ENCODE measurements at regions not wholly inside any gene's neighbourhood (a gene's known extent, or its start where the extent isn't known, plus 50 kb on each side); places are given as distances from the start of the nearest gene placed in this dataset.
A peak's percentile ranks its signal among the peaks of the same experiment; 100 is the strongest.

DNA sequence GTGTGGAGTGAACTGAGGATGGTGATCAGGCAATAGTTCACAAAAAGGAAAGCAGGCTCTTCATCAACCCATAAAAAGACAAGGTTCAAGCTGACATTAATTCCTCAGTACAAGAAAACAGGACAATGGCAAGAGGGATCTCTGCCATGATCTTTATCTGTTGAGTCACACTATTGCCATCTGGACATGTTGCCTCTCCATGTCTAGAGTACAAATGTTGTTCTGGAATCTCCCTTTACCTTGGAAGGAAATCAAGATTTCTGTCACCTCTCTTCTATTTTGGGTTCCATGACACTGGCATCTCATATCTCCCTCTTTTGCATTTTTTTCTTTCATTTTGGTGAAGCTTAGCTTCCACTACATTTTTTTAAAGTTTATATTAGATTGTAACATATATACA, 329.1 kb downstream of the USP25 start:
- Mint-ChIP-seq H3K4me1 (peaks cover 8% of the 10 kb centered on the region), H3K36me3 (peaks cover 13% of the 10 kb centered on the region), H3K27me3 (ENCODE audit: low read depth) (no peaks in the 10 kb centered on the region), H3K4me3 (no peak overlapping the region), H3K27ac (no peak overlapping the region), H3K9me3 (peaks cover 11% of the 10 kb centered on the region)
- TF ChIP-seq, protein P1, sequence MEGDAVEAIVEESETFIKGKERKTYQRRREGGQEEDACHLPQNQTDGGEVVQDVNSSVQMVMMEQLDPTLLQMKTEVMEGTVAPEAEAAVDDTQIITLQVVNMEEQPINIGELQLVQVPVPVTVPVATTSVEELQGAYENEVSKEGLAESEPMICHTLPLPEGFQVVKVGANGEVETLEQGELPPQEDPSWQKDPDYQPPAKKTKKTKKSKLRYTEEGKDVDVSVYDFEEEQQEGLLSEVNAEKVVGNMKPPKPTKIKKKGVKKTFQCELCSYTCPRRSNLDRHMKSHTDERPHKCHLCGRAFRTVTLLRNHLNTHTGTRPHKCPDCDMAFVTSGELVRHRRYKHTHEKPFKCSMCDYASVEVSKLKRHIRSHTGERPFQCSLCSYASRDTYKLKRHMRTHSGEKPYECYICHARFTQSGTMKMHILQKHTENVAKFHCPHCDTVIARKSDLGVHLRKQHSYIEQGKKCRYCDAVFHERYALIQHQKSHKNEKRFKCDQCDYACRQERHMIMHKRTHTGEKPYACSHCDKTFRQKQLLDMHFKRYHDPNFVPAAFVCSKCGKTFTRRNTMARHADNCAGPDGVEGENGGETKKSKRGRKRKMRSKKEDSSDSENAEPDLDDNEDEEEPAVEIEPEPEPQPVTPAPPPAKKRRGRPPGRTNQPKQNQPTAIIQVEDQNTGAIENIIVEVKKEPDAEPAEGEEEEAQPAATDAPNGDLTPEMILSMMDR (IDR thresholded peaks at IDR 0.05; ENCODE audit: unreplicated experiment): no peak
- DNase-seq (ENCODE audit: low spot score in 2 of 2, unreplicated experiment in 2 of 2): no peak

DNA sequence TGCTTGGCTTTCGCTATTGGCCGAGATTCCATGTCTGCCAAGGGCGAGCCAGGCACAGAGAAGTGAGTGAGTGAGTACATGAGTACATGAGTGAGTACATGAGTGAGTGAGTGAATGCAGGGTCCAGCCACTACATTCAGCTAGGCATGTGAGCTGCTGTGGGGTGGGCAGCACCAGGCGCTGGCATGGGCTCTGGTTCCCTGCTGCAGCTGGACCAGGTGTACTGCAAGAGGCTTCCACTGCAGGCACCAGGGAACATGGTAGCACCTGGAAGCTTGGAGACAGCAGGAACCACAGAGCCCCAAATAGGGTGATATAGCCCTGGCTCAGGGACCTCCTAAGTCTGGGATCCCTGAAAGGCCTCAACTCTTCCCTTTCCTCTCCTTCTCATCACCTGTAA, 330.2 kb downstream of the USP25 start:
- Mint-ChIP-seq H3K4me1 (peaks cover 8% of the 10 kb centered on the region), H3K4me3 (no peak overlapping the region), H3K27ac (no peak overlapping the region), H3K27me3 (ENCODE audit: low read depth) (no peaks in the 10 kb centered on the region), H3K9me3 (peaks cover 11% of the 10 kb centered on the region), H3K36me3 (peaks cover 15% of the 10 kb centered on the region)
- TF ChIP-seq, protein P1 (IDR thresholded peaks at IDR 0.05; ENCODE audit: unreplicated experiment): no peak
- DNase-seq (ENCODE audit: low spot score in 2 of 2, unreplicated experiment in 2 of 2): no peak

GRCh38 chr21:16061194-16061593, 331.4 kb downstream of the USP25 start:
- Mint-ChIP-seq H3K9me3 (peaks cover 12% of the 10 kb centered on the region), H3K36me3 (peaks cover 16% of the 10 kb centered on the region), H3K4me3 (no peak overlapping the region), H3K27ac (no peak overlapping the region), H3K4me1 (peaks cover 4% of the 10 kb centered on the region), H3K27me3 (ENCODE audit: low read depth) (no peaks in the 10 kb centered on the region)
- DNase-seq (ENCODE audit: low spot score in 2 of 2, unreplicated experiment in 2 of 2): no peak
- TF ChIP-seq, protein P1 (IDR thresholded peaks at IDR 0.05; ENCODE audit: unreplicated experiment): no peak

DNA sequence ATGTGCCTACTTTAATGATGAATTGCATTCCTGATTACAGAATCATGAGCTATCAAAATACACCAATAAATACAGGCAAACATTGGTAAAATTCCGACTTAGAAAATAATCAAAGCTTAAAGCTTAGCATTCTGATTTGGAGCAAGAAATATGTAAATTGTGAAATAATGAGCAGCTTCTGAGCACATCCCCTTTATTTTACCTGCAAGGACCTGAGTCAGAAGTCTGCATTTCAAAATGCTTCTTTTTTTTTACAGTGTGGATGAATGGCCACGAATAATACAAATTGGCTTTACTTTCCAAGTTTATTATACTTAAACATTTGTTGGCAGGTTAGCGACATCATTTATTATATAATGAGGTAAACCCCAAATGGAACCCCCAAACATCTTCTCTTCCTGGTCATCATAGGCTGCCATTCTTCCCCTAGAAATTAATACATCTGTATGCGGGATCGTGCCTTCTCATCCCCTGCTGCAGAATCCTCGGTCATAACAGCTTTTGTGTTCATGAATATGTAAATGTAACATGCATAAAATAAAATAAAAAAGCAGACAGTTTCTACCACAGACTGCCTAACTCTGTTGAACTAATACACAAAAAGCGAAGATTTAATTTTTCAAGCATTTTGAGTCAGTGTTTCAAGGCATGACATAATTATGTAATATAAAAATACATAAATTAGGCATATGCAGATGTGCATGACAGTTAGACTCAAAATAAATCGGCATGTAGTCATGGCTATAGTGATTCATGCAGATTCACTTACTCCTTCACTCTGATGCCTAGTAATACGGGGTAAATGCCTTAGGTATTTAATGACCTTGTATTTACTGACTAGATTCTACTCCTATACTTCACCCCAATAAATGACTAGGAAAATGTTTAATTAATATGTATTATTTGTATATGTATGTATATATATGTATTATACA, 339.7 kb downstream of the USP25 start:
- H3K36me3 Mint-ChIP-seq: peaks cover 4% of the 10 kb centered on the region
- H3K4me3 Mint-ChIP-seq: no peak overlapping the region
- peaks cover 3% of the 10 kb centered on the region for H3K9me3 Mint-ChIP-seq
- no peaks in the 10 kb centered on the region for H3K27me3 Mint-ChIP-seq (ENCODE audit: low read depth)
- TF ChIP-seq, protein P1 (IDR thresholded peaks at IDR 0.05; ENCODE audit: unreplicated experiment): no peak
- peaks cover 52% of the 10 kb centered on the region for H3K4me1 Mint-ChIP-seq
- H3K27ac Mint-ChIP-seq: peak overlapping the region; percentile 59
- no peak for DNase-seq (ENCODE audit: low spot score in 2 of 2, unreplicated experiment in 2 of 2)

DNA sequence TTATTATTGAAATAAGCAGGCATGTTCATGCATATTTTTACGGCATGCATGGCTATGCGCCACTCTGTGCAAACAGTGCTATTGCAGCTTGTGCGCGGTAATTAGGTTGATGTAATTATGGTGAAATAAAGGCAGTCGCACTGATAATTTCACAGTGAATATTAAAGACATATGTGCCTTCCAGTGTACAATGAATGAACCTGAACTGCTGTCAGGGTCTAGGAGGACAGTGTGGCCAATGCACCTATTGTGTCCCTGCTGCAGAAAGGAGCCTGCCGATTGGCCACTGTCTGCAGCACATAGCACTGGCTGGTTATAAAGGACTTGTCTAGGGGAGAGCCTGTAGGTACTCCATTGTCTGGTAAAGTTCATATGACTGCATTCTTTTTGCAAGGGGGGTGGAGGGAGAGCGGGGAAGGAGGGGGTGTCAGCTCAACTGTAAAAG, 340.4 kb downstream of the USP25 start:
- Mint-ChIP-seq H3K4me1 (peaks cover 55% of the 10 kb centered on the region), H3K27me3 (ENCODE audit: low read depth) (no peaks in the 10 kb centered on the region), H3K4me3 (peak overlapping the region; percentile 66), H3K27ac (peak overlapping the region; percentile 95), H3K36me3 (peaks cover 4% of the 10 kb centered on the region), H3K9me3 (peaks cover 3% of the 10 kb centered on the region)
- TF ChIP-seq, protein P1 (IDR thresholded peaks at IDR 0.05; ENCODE audit: unreplicated experiment): no peak
- DNase-seq (ENCODE audit: low spot score in 2 of 2, unreplicated experiment in 2 of 2): no peak

Data from mesothelial cell of epicardium (in vitro differentiated cells).